ENCODE measurements at regions not wholly inside any gene's neighbourhood (a gene's known extent, or its start where the extent isn't known, plus 50 kb on each side); places are given as distances from the start of the nearest gene placed in this dataset.

GRCh38 chr11:95706974-95707387 is 82.6 kb downstream of the FAM76B start:
- no peak overlapping the region for H3K4me3 ChIP-seq
- no peaks in the 10 kb centered on the region for H3K36me3 ChIP-seq (ENCODE audit: insufficient read depth, low read length)
- no peak overlapping the region for H3K27ac ChIP-seq
- no peak for DNase-seq (ENCODE audit: low read depth, low spot score)
- H3K9ac ChIP-seq (ENCODE audit: insufficient read length) = no peak overlapping the region
- TF ChIP-seq FOXP2 (optimal IDR thresholded peaks at IDR 0.05; ENCODE audit: control extremely low read depth, extremely low read length, insufficient read depth) (no peak), POLR2AphosphoS5 (IDR thresholded peaks at IDR 0.05; ENCODE audit: borderline replicate concordance, low read depth, low read length) (no peak), EZH2 (IDR thresholded peaks at IDR 0.05) (no peak)
- H3K9me3 ChIP-seq (ENCODE audit: low read depth, low read length) = no peaks in the 10 kb centered on the region

GRCh38 chr11:95705485-95706124 is 84.0 kb downstream of the FAM76B start:
- no peak overlapping the region for H3K9ac ChIP-seq (ENCODE audit: insufficient read length)
- H3K27ac ChIP-seq = no peak overlapping the region
- no peak overlapping the region for H3K4me3 ChIP-seq
- no peaks in the 10 kb centered on the region for H3K36me3 ChIP-seq (ENCODE audit: insufficient read depth, low read length)
- H3K9me3 ChIP-seq (ENCODE audit: low read depth, low read length) = no peaks in the 10 kb centered on the region
- TF ChIP-seq EZH2 (IDR thresholded peaks at IDR 0.05) (no peak), POLR2AphosphoS5 (IDR thresholded peaks at IDR 0.05; ENCODE audit: borderline replicate concordance, low read depth, low read length) (no peak)
- peak; percentile 30 for DNase-seq (ENCODE audit: low read depth, low spot score)

GRCh38 chr11:95704865-95705264 is 84.7 kb downstream of the FAM76B start:
- Histone ChIP-seq H3K9me3 (ENCODE audit: low read depth, low read length) (no peaks in the 10 kb centered on the region), H3K36me3 (ENCODE audit: insufficient read depth, low read length) (no peaks in the 10 kb centered on the region), H3K4me3 (no peak overlapping the region), H3K27ac (no peak overlapping the region), H3K9ac (ENCODE audit: insufficient read length) (no peak overlapping the region)
- DNase-seq (ENCODE audit: low read depth, low spot score) = no peak
- no peak for TF ChIP-seq FOXP2 (optimal IDR thresholded peaks at IDR 0.05; ENCODE audit: control extremely low read depth, extremely low read length, insufficient read depth)
- no peak for TF ChIP-seq POLR2AphosphoS5 (IDR thresholded peaks at IDR 0.05; ENCODE audit: borderline replicate concordance, low read depth, low read length)
- TF ChIP-seq EZH2 (IDR thresholded peaks at IDR 0.05) = no peak

- H3K9me3 ChIP-seq (ENCODE audit: low read depth, low read length) = no peaks in the 10 kb centered on the region
- no peak for DNase-seq (ENCODE audit: low read depth, low spot score)
- TF ChIP-seq EZH2 (IDR thresholded peaks at IDR 0.05) (no peak), POLR2AphosphoS5 (IDR thresholded peaks at IDR 0.05; ENCODE audit: borderline replicate concordance, low read depth, low read length) (no peak), FOXP2 (optimal IDR thresholded peaks at IDR 0.05; ENCODE audit: control extremely low read depth, extremely low read length, insufficient read depth) (no peak)
- H3K27ac ChIP-seq = no peak overlapping the region
- H3K4me3 ChIP-seq = no peak overlapping the region
- H3K36me3 ChIP-seq (ENCODE audit: insufficient read depth, low read length) = no peaks in the 10 kb centered on the region
- H3K9ac ChIP-seq (ENCODE audit: insufficient read length) = no peak overlapping the region
Observed at GRCh38 chr11:95703049-95703448, 86.5 kb downstream of the FAM76B start.

- Histone ChIP-seq H3K36me3 (ENCODE audit: insufficient read depth, low read length) (no peaks in the 10 kb centered on the region), H3K27ac (no peak overlapping the region), H3K4me3 (no peak overlapping the region), H3K9ac (ENCODE audit: insufficient read length) (no peak overlapping the region), H3K9me3 (ENCODE audit: low read depth, low read length) (no peaks in the 10 kb centered on the region)
- no peak for TF ChIP-seq EZH2 (IDR thresholded peaks at IDR 0.05)
- DNase-seq (ENCODE audit: low read depth, low spot score) = no peak
Observed at GRCh38 chr11:95702526-95702925, 87.1 kb downstream of the FAM76B start.

GRCh38 chr11:95700471-95700817 is 89.1 kb downstream of the FAM76B start:
- H3K9ac ChIP-seq (ENCODE audit: insufficient read length) = no peak overlapping the region
- DNase-seq (ENCODE audit: low read depth, low spot score) = no peak
- H3K4me3 ChIP-seq = no peak overlapping the region
- TF ChIP-seq EZH2 (IDR thresholded peaks at IDR 0.05) = no peak
- TF ChIP-seq POLR2AphosphoS5 (IDR thresholded peaks at IDR 0.05; ENCODE audit: borderline replicate concordance, low read depth, low read length) = no peak
- no peak for TF ChIP-seq FOXP2 (optimal IDR thresholded peaks at IDR 0.05; ENCODE audit: control extremely low read depth, extremely low read length, insufficient read depth)
- no peaks in the 10 kb centered on the region for H3K9me3 ChIP-seq (ENCODE audit: low read depth, low read length)
- no peaks in the 10 kb centered on the region for H3K36me3 ChIP-seq (ENCODE audit: insufficient read depth, low read length)
- no peak overlapping the region for H3K27ac ChIP-seq

- no peak overlapping the region for H3K4me3 ChIP-seq
- H3K9me3 ChIP-seq (ENCODE audit: low read depth, low read length) = no peaks in the 10 kb centered on the region
- no peak for DNase-seq (ENCODE audit: low read depth, low spot score)
- no peak overlapping the region for H3K9ac ChIP-seq (ENCODE audit: insufficient read length)
- no peak overlapping the region for H3K27ac ChIP-seq
- TF ChIP-seq EZH2 (IDR thresholded peaks at IDR 0.05) (no peak), FOXP2 (optimal IDR thresholded peaks at IDR 0.05; ENCODE audit: control extremely low read depth, extremely low read length, insufficient read depth) (no peak), POLR2AphosphoS5 (IDR thresholded peaks at IDR 0.05; ENCODE audit: borderline replicate concordance, low read depth, low read length) (no peak)
- no peaks in the 10 kb centered on the region for H3K36me3 ChIP-seq (ENCODE audit: insufficient read depth, low read length)
Observed at GRCh38 chr11:95699631-95700470, 89.7 kb downstream of the FAM76B start.

GRCh38 chr11:95698676-95699557 is 90.7 kb downstream of the FAM76B start:
- DNase-seq (ENCODE audit: low read depth, low spot score) = no peak
- H3K9me3 ChIP-seq (ENCODE audit: low read depth, low read length) = no peaks in the 10 kb centered on the region
- H3K4me3 ChIP-seq = no peak overlapping the region
- H3K27ac ChIP-seq = no peak overlapping the region
- H3K9ac ChIP-seq (ENCODE audit: insufficient read length) = no peak overlapping the region
- no peak for TF ChIP-seq POLR2AphosphoS5 (IDR thresholded peaks at IDR 0.05; ENCODE audit: borderline replicate concordance, low read depth, low read length)
- no peaks in the 10 kb centered on the region for H3K36me3 ChIP-seq (ENCODE audit: insufficient read depth, low read length)

Measured in SK-N-MC (cell line).